ENCODE measurements at regions not wholly inside any gene's neighbourhood (a gene's known extent, or its start where the extent isn't known, plus 50 kb on each side); places are given as distances from the start of the nearest gene placed in this dataset.
A peak's percentile ranks its signal among the peaks of the same experiment; 100 is the strongest.

DNA sequence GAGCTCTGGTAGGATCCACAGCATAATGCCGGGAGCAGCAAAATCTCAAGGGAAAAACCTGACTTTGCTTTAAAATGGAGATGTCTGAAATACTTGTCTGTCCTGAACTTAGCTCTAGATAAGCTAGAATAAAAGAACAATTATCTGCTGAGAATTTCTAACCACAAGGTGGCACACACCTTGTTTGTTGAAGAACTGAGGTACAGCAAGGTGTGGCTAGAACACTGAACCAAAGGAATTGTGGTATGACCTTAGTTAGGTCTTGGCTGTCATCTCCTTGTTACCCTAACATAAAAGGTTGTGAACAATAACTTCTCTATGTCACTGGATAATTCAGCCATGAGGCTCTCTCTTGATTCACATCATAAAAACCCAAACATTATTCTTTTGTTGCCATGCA, 72.3 kb upstream of the ANXA1 start:
- H3K27me3 Mint-ChIP-seq: peaks cover 21% of the 10 kb centered on the region
- no peaks in the 10 kb centered on the region for H3K9me3 Mint-ChIP-seq (ENCODE audit: low read depth)
- H3K4me1 Mint-ChIP-seq (ENCODE audit: low read depth): peaks cover 3% of the 10 kb centered on the region
- no peak for DNase-seq (ENCODE audit: low spot score, unreplicated experiment)
- H3K27ac Mint-ChIP-seq: no peak overlapping the region
- no peak overlapping the region for H3K4me3 Mint-ChIP-seq (ENCODE audit: low read depth)
- TF ChIP-seq, protein P1, sequence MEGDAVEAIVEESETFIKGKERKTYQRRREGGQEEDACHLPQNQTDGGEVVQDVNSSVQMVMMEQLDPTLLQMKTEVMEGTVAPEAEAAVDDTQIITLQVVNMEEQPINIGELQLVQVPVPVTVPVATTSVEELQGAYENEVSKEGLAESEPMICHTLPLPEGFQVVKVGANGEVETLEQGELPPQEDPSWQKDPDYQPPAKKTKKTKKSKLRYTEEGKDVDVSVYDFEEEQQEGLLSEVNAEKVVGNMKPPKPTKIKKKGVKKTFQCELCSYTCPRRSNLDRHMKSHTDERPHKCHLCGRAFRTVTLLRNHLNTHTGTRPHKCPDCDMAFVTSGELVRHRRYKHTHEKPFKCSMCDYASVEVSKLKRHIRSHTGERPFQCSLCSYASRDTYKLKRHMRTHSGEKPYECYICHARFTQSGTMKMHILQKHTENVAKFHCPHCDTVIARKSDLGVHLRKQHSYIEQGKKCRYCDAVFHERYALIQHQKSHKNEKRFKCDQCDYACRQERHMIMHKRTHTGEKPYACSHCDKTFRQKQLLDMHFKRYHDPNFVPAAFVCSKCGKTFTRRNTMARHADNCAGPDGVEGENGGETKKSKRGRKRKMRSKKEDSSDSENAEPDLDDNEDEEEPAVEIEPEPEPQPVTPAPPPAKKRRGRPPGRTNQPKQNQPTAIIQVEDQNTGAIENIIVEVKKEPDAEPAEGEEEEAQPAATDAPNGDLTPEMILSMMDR (IDR thresholded peaks at IDR 0.05; ENCODE audit: unreplicated experiment): peak; percentile 36
- no peaks in the 10 kb centered on the region for H3K36me3 Mint-ChIP-seq (ENCODE audit: insufficient read depth)

DNA sequence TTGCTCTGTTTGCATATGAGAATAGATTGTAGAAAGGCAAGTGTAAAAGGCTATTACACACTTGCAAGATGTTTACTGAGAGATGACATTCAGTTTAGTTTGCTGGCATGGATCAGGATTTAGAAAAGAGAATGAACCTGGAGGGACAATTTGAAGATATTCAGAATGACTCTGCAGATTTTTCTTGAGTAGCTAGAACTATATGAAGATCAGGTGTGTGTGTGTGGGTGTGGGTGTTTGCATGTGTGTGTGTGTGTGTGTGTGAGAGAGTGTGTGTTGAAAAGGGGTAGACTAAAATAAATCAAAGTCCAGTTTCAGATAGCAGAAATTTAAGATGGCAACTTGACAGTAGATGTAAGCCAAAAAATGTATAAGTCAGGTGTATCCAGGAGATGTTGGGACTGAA, 74.0 kb upstream of the ANXA1 start:
- H3K9me3 Mint-ChIP-seq (ENCODE audit: low read depth): no peaks in the 10 kb centered on the region
- H3K27ac Mint-ChIP-seq: no peak overlapping the region
- H3K36me3 Mint-ChIP-seq (ENCODE audit: insufficient read depth): no peaks in the 10 kb centered on the region
- H3K27me3 Mint-ChIP-seq: peaks cover 10% of the 10 kb centered on the region
- DNase-seq (ENCODE audit: low spot score, unreplicated experiment): no peak
- no peak overlapping the region for H3K4me3 Mint-ChIP-seq (ENCODE audit: low read depth)
- H3K4me1 Mint-ChIP-seq (ENCODE audit: low read depth): peaks cover 6% of the 10 kb centered on the region
- TF ChIP-seq, protein P1 (IDR thresholded peaks at IDR 0.05; ENCODE audit: unreplicated experiment): no peak

DNA sequence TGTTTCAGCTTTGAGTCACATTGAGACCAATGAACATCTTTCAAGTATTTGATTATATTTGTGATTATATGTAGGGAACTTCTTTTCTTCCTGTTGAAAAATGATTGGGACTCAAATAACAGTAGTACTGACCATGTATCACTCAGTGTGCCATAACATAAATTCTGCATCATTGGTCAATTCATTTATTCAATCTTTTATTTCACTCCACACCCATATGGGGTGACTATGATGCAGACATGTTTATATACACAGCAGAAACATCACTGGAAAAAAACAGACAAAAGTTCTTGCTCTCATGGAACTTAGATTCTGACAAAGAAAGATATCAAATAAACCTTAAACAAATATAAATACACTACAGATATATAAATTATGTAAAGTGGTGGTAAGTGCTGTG, 74.7 kb upstream of the ANXA1 start:
- Mint-ChIP-seq H3K4me1 (ENCODE audit: low read depth) (peaks cover 6% of the 10 kb centered on the region), H3K27ac (no peak overlapping the region), H3K36me3 (ENCODE audit: insufficient read depth) (no peaks in the 10 kb centered on the region), H3K9me3 (ENCODE audit: low read depth) (no peaks in the 10 kb centered on the region), H3K4me3 (ENCODE audit: low read depth) (no peak overlapping the region), H3K27me3 (peaks cover 10% of the 10 kb centered on the region)
- DNase-seq (ENCODE audit: low spot score, unreplicated experiment): no peak
- TF ChIP-seq, protein P1 (IDR thresholded peaks at IDR 0.05; ENCODE audit: unreplicated experiment): no peak

DNA sequence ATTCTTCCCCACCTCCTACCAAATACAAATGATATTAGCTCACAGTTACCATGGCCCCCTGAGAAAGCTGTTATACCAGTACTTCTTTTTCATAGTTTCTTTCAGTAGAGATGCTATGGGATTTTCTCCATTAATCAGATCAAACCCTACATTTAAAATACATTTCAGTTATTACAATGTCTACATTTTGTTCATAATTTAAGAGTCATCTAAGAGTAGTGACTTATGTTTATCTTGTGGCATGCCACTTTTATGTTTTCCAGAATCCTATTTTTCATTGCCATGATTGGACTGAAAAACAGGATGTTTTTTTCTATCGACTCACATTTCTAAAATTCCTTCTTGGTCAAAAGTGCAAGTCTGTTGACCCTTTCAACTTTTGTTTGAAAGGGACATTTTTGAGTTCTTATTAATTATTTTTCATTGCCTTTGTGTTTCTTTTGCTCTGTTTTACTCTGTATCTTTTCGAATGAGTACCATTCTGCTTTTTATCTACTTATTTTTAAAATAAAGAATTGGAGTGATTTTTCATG, 77.4 kb upstream of the ANXA1 start:
- Mint-ChIP-seq H3K4me3 (ENCODE audit: low read depth) (no peak overlapping the region), H3K4me1 (ENCODE audit: low read depth) (peaks cover 4% of the 10 kb centered on the region), H3K27ac (no peak overlapping the region), H3K36me3 (ENCODE audit: insufficient read depth) (no peaks in the 10 kb centered on the region), H3K27me3 (peaks cover 4% of the 10 kb centered on the region), H3K9me3 (ENCODE audit: low read depth) (peaks cover 3% of the 10 kb centered on the region)
- DNase-seq (ENCODE audit: low spot score, unreplicated experiment): no peak
- TF ChIP-seq, protein P1 (IDR thresholded peaks at IDR 0.05; ENCODE audit: unreplicated experiment): no peak

DNA sequence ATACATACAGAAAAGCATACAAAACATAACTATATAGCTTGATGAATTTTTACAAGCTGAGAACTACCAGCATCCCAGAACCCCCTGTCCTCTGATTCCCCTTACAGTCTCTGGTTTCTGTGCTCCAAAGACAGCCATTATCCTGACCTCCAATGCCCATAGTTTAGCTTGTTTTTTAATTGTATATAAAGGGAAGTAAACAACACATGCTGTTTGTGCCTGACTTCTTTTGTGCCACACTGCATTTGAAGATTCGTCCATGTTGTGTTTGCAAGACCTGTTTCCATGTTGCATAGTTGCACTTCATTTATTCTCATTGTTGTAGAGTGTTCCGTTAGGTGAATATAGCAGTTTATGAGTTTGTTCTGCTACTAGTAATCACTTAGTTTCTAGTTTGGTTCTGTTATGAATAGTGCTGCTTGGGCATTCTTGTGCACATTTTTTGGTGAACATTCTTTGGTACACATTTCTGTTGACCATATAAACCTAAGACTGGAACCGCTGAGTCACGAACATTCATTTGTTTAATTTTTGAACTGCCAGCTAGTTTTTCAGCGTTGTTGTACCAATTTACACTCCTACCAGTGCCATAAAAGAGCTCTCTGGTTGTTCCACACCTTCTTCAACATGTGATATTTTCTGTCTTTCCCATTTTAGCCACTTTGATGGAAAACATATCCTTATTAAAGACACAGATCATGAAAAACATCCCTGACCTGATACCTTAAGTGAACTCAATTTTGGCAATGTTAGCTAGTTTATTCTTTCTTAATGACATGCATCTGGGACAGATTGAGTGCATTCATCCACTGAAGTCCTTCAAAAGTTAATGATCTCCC, 78.1 kb upstream of the ANXA1 start:
- Mint-ChIP-seq H3K4me1 (ENCODE audit: low read depth) (peaks cover 4% of the 10 kb centered on the region), H3K27me3 (peaks cover 4% of the 10 kb centered on the region), H3K36me3 (ENCODE audit: insufficient read depth) (no peaks in the 10 kb centered on the region), H3K27ac (no peak overlapping the region), H3K9me3 (ENCODE audit: low read depth) (peaks cover 3% of the 10 kb centered on the region), H3K4me3 (ENCODE audit: low read depth) (no peak overlapping the region)
- TF ChIP-seq, protein P1 (IDR thresholded peaks at IDR 0.05; ENCODE audit: unreplicated experiment): no peak
- DNase-seq (ENCODE audit: low spot score, unreplicated experiment): no peak

All from progenitor cell of endocrine pancreas (in vitro differentiated cells).